K562 (cell line): ENCODE measurements at regions not wholly inside any gene's neighbourhood (a gene's known extent, or its start where the extent isn't known, plus 50 kb on each side); places are given as distances from the start of the nearest gene placed in this dataset.

Experiments used
- ATAC-seq: fragments of 200-7000 bp; cut with Tn5 transposase; 3 replicates; pipeline ENCODE4 v1.9.1; 2020; ENCODE audit warnings: moderate library complexity
- BruUV-seq: library from RNA; stranded (reverse); fragments of 400-500 nt; replicated peaks from 2 replicates; lab custom pipeline; 2021; lab: Mats Ljungman, UMichigan
- CTCF ChIA-PET: fragments of 300-600 bp; formaldehyde crosslinking; extraction: SDS; loops from one replicate; lab custom pipeline; 2021; ENCODE audit warnings: low intra/inter-chr PET ratio; lab: Yijun Ruan, JAX
- POLR2A ChIA-PET: fragments of 300-600, 350-650 bp; sonication (Branson Sonifier 250); formaldehyde crosslinking; extraction: SDS; loops from one replicate; lab custom pipeline; 2021; ENCODE audit warnings: antibody characterized with exemption, inconsistent platforms; lab: Yijun Ruan, JAX
- DNase-seq, 4 experiments: peaks; one replicate each; pipeline versions ENCODE4 v3.0.0 to v3.0.0-alpha.2; 2011 to 2018; ENCODE audit warnings: low spot score in 3 of 4, mixed read lengths in 3 of 4; ENCODE audit errors: extremely low read depth in 1 of 4
- FAIRE-seq: peaks from 2 replicates; lab custom pipeline; 2011; peaks lifted over from hg19 to GRCh38; lab: Jason Lieb, UNC
- H2AFZ ChIP-seq: 2 replicates; pipeline ENCODE4 v1.6.0; 2011; ENCODE audit warnings: low read depth, low read length, control low read depth, inconsistent platforms
- H3K27ac ChIP-seq: fragments of 200-600 bp; 3 replicates; pipeline ENCODE4 v1.8.0; 2011; ENCODE audit warnings: low read depth, mild to moderate bottlenecking, control low read depth, inconsistent platforms, low read length, moderate library complexity, mixed read lengths; ENCODE audit errors: extremely low read depth
- H3K27me3 ChIP-seq, 2 experiments: fragments of 300-600 bp in 1 of 2; 2 replicates in 1 of 2; 3 replicates in 1 of 2; pipeline versions ENCODE4 v1.6.0 to v1.8.0; 2011; ENCODE audit warnings: inconsistent platforms in 2 of 2, low read length in 2 of 2, mild to moderate bottlenecking in 1 of 2, mixed read lengths in 1 of 2, moderate library complexity in 1 of 2; ENCODE audit not compliant: control insufficient read depth in 2 of 2, insufficient read depth in 2 of 2
- H3K36me3 ChIP-seq: fragments of 300-600 bp; 3 replicates; pipeline ENCODE4 v1.8.0; 2011; ENCODE audit warnings: mild to moderate bottlenecking, low read length, inconsistent platforms; ENCODE audit not compliant: control insufficient read depth, insufficient read depth
- H3K4me1 ChIP-seq, 2 experiments: fragments of 200-600 bp in 1 of 2; replicated peaks in 1 of 2; 2 replicates in 1 of 2; 3 replicates in 1 of 2; pipeline versions ENCODE4 v1.5.1 to v1.8.0; 2011; ENCODE audit warnings: inconsistent platforms in 2 of 2, low read length in 2 of 2, mild to moderate bottlenecking in 1 of 2, mixed read lengths in 1 of 2, moderate library complexity in 1 of 2; ENCODE audit not compliant: control insufficient read depth in 2 of 2, insufficient read depth in 2 of 2
- H3K4me2 ChIP-seq: 2 replicates; pipeline ENCODE4 v1.6.1; 2011; ENCODE audit warnings: low read length, control low read depth, inconsistent platforms, mixed read lengths; ENCODE audit not compliant: insufficient read depth
- H3K4me3 ChIP-seq: fragments of 200-600 bp; sonication (generic), shearing (Covaris generic); 2 replicates; pipeline ENCODE4 v1.5.1; 2016; ENCODE audit warnings: control low read depth, inconsistent platforms
- H3K79me2 ChIP-seq: fragments of 200-600 bp; 3 replicates; pipeline ENCODE4 v1.8.0; 2011; ENCODE audit warnings: low read length, inconsistent platforms; ENCODE audit not compliant: control insufficient read depth, insufficient read depth
- H3K9ac ChIP-seq, 2 experiments: 2 replicates each; pipeline versions ENCODE4 v1.6.0 to v1.6.1; 2011; ENCODE audit warnings: low read depth in 2 of 2, low read length in 2 of 2, control low read depth in 1 of 2, inconsistent platforms in 1 of 2, mild to moderate bottlenecking in 1 of 2, mixed read lengths in 1 of 2; ENCODE audit not compliant: insufficient read depth in 1 of 2
- H3K9me1 ChIP-seq: one replicate; pipeline ENCODE4 v1.6.0; 2011; ENCODE audit warnings: inconsistent platforms, mild to moderate bottlenecking, low read length, moderate library complexity; ENCODE audit not compliant: control insufficient read depth, insufficient read depth
- H3K9me3 ChIP-seq: replicated peaks from 2 replicates; pipeline ENCODE4 v1.5.1; 2011; ENCODE audit warnings: low read depth, low read length, inconsistent platforms; ENCODE audit not compliant: control insufficient read depth, insufficient read depth
- H4K20me1 ChIP-seq: replicated peaks from 2 replicates; pipeline ENCODE4 v1.6.1; 2011; ENCODE audit warnings: low read length, inconsistent platforms, mixed read lengths; ENCODE audit not compliant: control insufficient read depth, insufficient read depth
- ARID2 ChIP-seq: fragments of 450-650 bp; IDR thresholded peaks from 2 replicates; pipeline ENCODE4 v1.6.1; 2017; ENCODE audit warnings: antibody characterized with exemption, mild to moderate bottlenecking
- CBX1 ChIP-seq: sonication (generic); IDR thresholded peaks from 2 replicates; pipeline ENCODE4 v1.6.1; 2016; ENCODE audit warnings: antibody characterized with exemption, low read depth, mild to moderate bottlenecking
- CBX8 ChIP-seq: fragments of 200-600 bp; sonication (generic); IDR thresholded peaks from 2 replicates; pipeline ENCODE4 v1.6.1; 2012; ENCODE audit warnings: borderline replicate concordance, mixed run types, low read depth, mild to moderate bottlenecking, moderate library complexity, mixed read lengths, low read length, control low read depth, inconsistent platforms; ENCODE audit not compliant: poor library complexity, severe bottlenecking; ENCODE audit errors: extremely low read depth
- FOS ChIP-seq: IDR thresholded peaks from 3 replicates; pipeline ENCODE4 v1.6.1; 2011; ENCODE audit not compliant: insufficient read length; ENCODE audit errors: extremely low read depth
- KDM1A ChIP-seq, 2 experiments: fragments of 450-650 bp; IDR thresholded peaks; 2 replicates each; pipeline ENCODE4 v1.6.1; 2016; ENCODE audit warnings: mild to moderate bottlenecking in 2 of 2
- KDM5B ChIP-seq: fragments of 200-600 bp; sonication (generic); IDR thresholded peaks from 2 replicates; pipeline ENCODE4 v1.6.1; 2012; ENCODE audit warnings: low read depth, mild to moderate bottlenecking, moderate library complexity, low read length, control low read depth, inconsistent platforms; ENCODE audit not compliant: insufficient replicate concordance
- NCOA2 ChIP-seq, 2 experiments: fragments of 450-650 bp; IDR thresholded peaks; 2 replicates each; pipeline ENCODE4 v1.6.1; 2018; ENCODE audit warnings: mild to moderate bottlenecking in 2 of 2, moderate library complexity in 1 of 2; ENCODE audit not compliant: partially characterized antibody in 2 of 2
- PATZ1 ChIP-seq: fragments of 250-450 bp; sonication (Bioruptor Pico); IDR thresholded peaks from 2 replicates; pipeline ENCODE4 v1.5.0; 2020; ENCODE audit warnings: mild to moderate bottlenecking, borderline replicate concordance
- PCBP1 ChIP-seq: fragments of 200-400 bp; formaldehyde crosslinking; IDR thresholded peaks from 2 replicates; pipeline ENCODE4 v1.6.1; 2018; ENCODE audit warnings: mild to moderate bottlenecking, low read depth, low read length; ENCODE audit not compliant: poor library complexity, severe bottlenecking
- PHF20 ChIP-seq: fragments of 450-650 bp; IDR thresholded peaks from 2 replicates; pipeline ENCODE4 v1.6.1; 2018; ENCODE audit not compliant: partially characterized antibody
- PYGO2 ChIP-seq: fragments of 450-650 bp; IDR thresholded peaks from 2 replicates; pipeline ENCODE4 v1.6.1; 2016; ENCODE audit warnings: mild to moderate bottlenecking, missing genetic modification characterization, moderate library complexity, missing compliant biosample characterization
- SMARCE1 ChIP-seq: fragments of 450-650 bp; IDR thresholded peaks from 2 replicates; pipeline ENCODE4 v1.7.1; 2016; ENCODE audit warnings: mild to moderate bottlenecking
- ZC3H4 ChIP-seq: sonication (generic); formaldehyde crosslinking; IDR thresholded peaks from 2 replicates; pipeline ENCODE4 v1.9.0; 2021; ENCODE audit warnings: missing genetic modification reagents, borderline replicate concordance
- ZKSCAN1 ChIP-seq: fragments of 150-350 bp; IDR thresholded peaks from 2 replicates; pipeline ENCODE4 v1.6.1; 2016; ENCODE audit warnings: low read depth, low read length
- ZNF347 ChIP-seq: fragments of 450-650 bp; formaldehyde crosslinking; IDR thresholded peaks from 2 replicates; pipeline ENCODE4 v1.4.0; 2020; ENCODE audit warnings: low read depth, mild to moderate bottlenecking, moderate library complexity
- ZNF354B ChIP-seq: fragments of 250-450 bp; sonication (Bioruptor Pico); IDR thresholded peaks from 2 replicates; pipeline ENCODE4 v1.4.0; 2020
- ZNF75A ChIP-seq: fragments of 450-650 bp; formaldehyde crosslinking; IDR thresholded peaks from 2 replicates; pipeline ENCODE4 v1.4.0; 2020; ENCODE audit warnings: mild to moderate bottlenecking
- WGBS: fragments of 100-300 bp; shearing (Covaris generic); methylation state at CpG from one replicate; pipeline ENCODE4 v1.1.6; 2016; ENCODE audit warnings: low coverage, mixed read lengths; ENCODE audit not compliant: insufficient coverage; ENCODE audit errors: missing lambda C conversion rate; 5-methylcytosine and 5-hydroxymethylcytosine counted together
- in situ Hi-C: fragments of 300-500 bp; cut with MboI; formaldehyde crosslinking; loops from 4 replicates; pipeline ENCODE4 v1.15.0; 2018; ENCODE audit warnings: inconsistent platforms, mixed read lengths
- intact Hi-C: fragments of 100-400 bp; cut with micrococcal nuclease; formaldehyde crosslinking; loops from 2 replicates; pipeline ENCODE4 v1.14.2; 2022
- TF ChIP-seq, protein P1 (sequence below): fragments of 450-650 bp; formaldehyde crosslinking; IDR thresholded peaks from 2 replicates; pipeline ENCODE4 v1.4.0; 2022; ENCODE audit warnings: mild to moderate bottlenecking, moderate library complexity

- no peaks in the 10 kb centered on the region for H3K4me1 ChIP-seq
- no peak overlapping the region for H3K4me3 ChIP-seq
- no peak overlapping the region for H3K9ac ChIP-seq
- no peak overlapping the region for H2AFZ ChIP-seq
- FAIRE-seq (no peak), DNase-seq (no peak), ATAC-seq (no peak)
- H3K79me2 ChIP-seq, result no peaks in the 10 kb centered on the region
- POLR2A ChIA-PET, result no interaction called here
- CTCF ChIA-PET, result no interaction called here
- in situ Hi-C loops, result no loop called here
- no peaks in the 10 kb centered on the region for H4K20me1 ChIP-seq
- intact Hi-C loops, result no loop called here
- no peaks in the 10 kb centered on the region for H3K36me3 ChIP-seq
- H3K4me2 ChIP-seq, result no peak overlapping the region
- H3K9me3 ChIP-seq, result no peaks in the 10 kb centered on the region
- WGBS, result 1% methylated on average over 3 of the region's 3 CpGs
- BruUV-seq, result no TSS peak
- no peaks in the 10 kb centered on the region for H3K27me3 ChIP-seq
- no peaks in the 10 kb centered on the region for H3K9me1 ChIP-seq
- no peak overlapping the region for H3K27ac ChIP-seq
- TF ChIP-seq PYGO2 (tag) (no peak), CBX1 (no peak), KDM5B (no peak), ZNF354B (CRISPR knock-in tag) (no peak), FOS (no peak), ZNF75A (CRISPR knock-in tag) (no peak), KDM1A (IDR thresholded peaks at IDR 0.05) (no peak), NCOA2 (IDR thresholded peaks at IDR 0.05; ENCODE audit: partially characterized antibody in 2 of 2) (no peak), PHF20 (no peak), PATZ1 (CRISPR knock-in tag) (no peak), PCBP1 (no peak), ARID2 (no peak), CBX8 (no peak), SMARCE1 (no peak), ZNF347 (CRISPR knock-in tag) (no peak), ZKSCAN1 (no peak), ZC3H4 (no peak)
- TF ChIP-seq, protein P1, sequence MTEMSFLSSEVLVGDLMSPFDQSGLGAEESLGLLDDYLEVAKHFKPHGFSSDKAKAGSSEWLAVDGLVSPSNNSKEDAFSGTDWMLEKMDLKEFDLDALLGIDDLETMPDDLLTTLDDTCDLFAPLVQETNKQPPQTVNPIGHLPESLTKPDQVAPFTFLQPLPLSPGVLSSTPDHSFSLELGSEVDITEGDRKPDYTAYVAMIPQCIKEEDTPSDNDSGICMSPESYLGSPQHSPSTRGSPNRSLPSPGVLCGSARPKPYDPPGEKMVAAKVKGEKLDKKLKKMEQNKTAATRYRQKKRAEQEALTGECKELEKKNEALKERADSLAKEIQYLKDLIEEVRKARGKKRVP, result no peak
Measured at GRCh38 chr7:17432793-17433192, 134.3 kb downstream of the AHR start.
